SK-N-SH (cell line): ENCODE measurements at regions not wholly inside any gene's neighbourhood (a gene's known extent, or its start where the extent isn't known, plus 50 kb on each side); places are given as distances from the start of the nearest gene placed in this dataset.
A peak's percentile ranks its signal among the peaks of the same experiment; 100 is the strongest.

Experiments
- CTCF ChIA-PET: fragments of 300-600, 350-600 bp; formaldehyde crosslinking; extraction: SDS; loops from one replicate; lab custom pipeline; 2021; lab: Yijun Ruan, JAX
- POLR2A ChIA-PET: fragments of 350-600 bp; sonication (Branson Sonifier 250); formaldehyde crosslinking; extraction: SDS; loops from one replicate; lab custom pipeline; 2020; ENCODE audit warnings: antibody characterized with exemption, inconsistent platforms; lab: Yijun Ruan, JAX
- DNase-seq: peaks from one replicate; pipeline ENCODE4 v3.0.0; 2012
- H2AFZ ChIP-seq: fragments of 200-600 bp; sonication (generic); 2 replicates; pipeline ENCODE4 v1.8.1; 2016; ENCODE audit warnings: antibody characterized with exemption, mild to moderate bottlenecking, low read depth
- H3F3A ChIP-seq: fragments of 200-600 bp; sonication (generic); replicated peaks from 2 replicates; pipeline ENCODE3; 2016; ENCODE audit warnings: antibody characterized with exemption, mild to moderate bottlenecking; ENCODE audit not compliant: insufficient read depth
- H3K27ac ChIP-seq, 2 experiments: fragments of 200-500 bp in 1 of 2; fragments of 200-600 bp in 1 of 2; sonication (Bioruptor generic) in 1 of 2; sonication (generic), shearing (Covaris generic) in 1 of 2; 2 replicates each; pipeline versions ENCODE4 v1.5.1 to v1.6.1; 2014 to 2016; ENCODE audit warnings: low read depth in 2 of 2, inconsistent platforms in 1 of 2, low read length in 1 of 2, mild to moderate bottlenecking in 1 of 2, mixed read lengths in 1 of 2
- H3K27me3 ChIP-seq: fragments of 200-600 bp; sonication (generic), shearing (Covaris generic); 2 replicates; pipeline ENCODE4 v1.6.1; 2016; ENCODE audit warnings: mixed run types; ENCODE audit not compliant: insufficient read depth
- H3K36me3 ChIP-seq, 2 experiments: fragments of 200-500 bp in 1 of 2; fragments of 200-600 bp in 1 of 2; sonication (Bioruptor generic) in 1 of 2; sonication (generic) in 1 of 2; replicated peaks in 1 of 2; 2 replicates each; pipeline versions ENCODE3 to v1.5.1; 2014 to 2016; ENCODE audit warnings: low read length in 1 of 2, mild to moderate bottlenecking in 1 of 2; ENCODE audit not compliant: insufficient read depth in 2 of 2, control insufficient read depth in 1 of 2
- H3K4me1 ChIP-seq, 2 experiments: fragments of 200-500 bp in 1 of 2; fragments of 200-600 bp in 1 of 2; sonication (Bioruptor generic) in 1 of 2; sonication (generic), shearing (Covaris generic) in 1 of 2; 2 replicates each; pipeline versions ENCODE4 v1.5.1 to v1.6.1; 2014 to 2016; ENCODE audit warnings: low read depth in 1 of 2, low read length in 1 of 2, mixed run types in 1 of 2; ENCODE audit not compliant: insufficient read depth in 2 of 2, control insufficient read depth in 1 of 2
- H3K4me2 ChIP-seq: fragments of 200-600 bp; sonication (generic), shearing (Covaris generic); 2 replicates; pipeline ENCODE4 v1.6.1; 2017; ENCODE audit warnings: mixed run types
- H3K4me3 ChIP-seq, 2 experiments: fragments of 200-500 bp in 1 of 2; fragments of 200-600 bp in 1 of 2; sonication (Bioruptor generic) in 1 of 2; sonication (generic), shearing (Covaris generic) in 1 of 2; 2 replicates each; pipeline versions ENCODE4 v1.5.1 to v1.8.1; 2014 to 2016; ENCODE audit warnings: low read depth in 2 of 2, inconsistent platforms in 1 of 2, low read length in 1 of 2, mild to moderate bottlenecking in 1 of 2, mixed read lengths in 1 of 2, moderate library complexity in 1 of 2
- H3K79me2 ChIP-seq: fragments of 200-600 bp; sonication (generic); 2 replicates; pipeline ENCODE4 v1.8.1; 2017; ENCODE audit warnings: mild to moderate bottlenecking; ENCODE audit not compliant: insufficient read depth
- H3K9ac ChIP-seq: fragments of 200-600 bp; sonication (generic); 2 replicates; pipeline ENCODE4 v1.6.1; 2017; ENCODE audit warnings: mixed run types
- H3K9me2 ChIP-seq: fragments of 200-600 bp; sonication (generic); 2 replicates; pipeline ENCODE4 v1.6.1; 2017; ENCODE audit warnings: mixed run types
- H3K9me3 ChIP-seq: fragments of 200-600 bp; sonication (generic); 2 replicates; pipeline ENCODE4 v1.6.1; 2017; ENCODE audit warnings: mixed run types, mild to moderate bottlenecking, moderate library complexity
- H4K20me1 ChIP-seq: fragments of 200-600 bp; sonication (generic); 2 replicates; pipeline ENCODE4 v1.6.1; 2017; ENCODE audit warnings: mild to moderate bottlenecking, mixed run types; ENCODE audit not compliant: insufficient read depth
- CHD2 ChIP-seq: fragments of 150-350 bp; IDR thresholded peaks from 2 replicates; pipeline ENCODE4 v1.6.1; 2018; ENCODE audit warnings: low read length; ENCODE audit not compliant: partially characterized antibody
- EZH2phosphoT487 ChIP-seq: fragments of 200-600 bp; sonication (generic); IDR thresholded peaks from 2 replicates; pipeline ENCODE4 v1.6.1; 2017; ENCODE audit warnings: low read depth, mixed run types, mild to moderate bottlenecking, antibody characterized with exemption, moderate library complexity, borderline replicate concordance
- FOSL2 ChIP-seq: IDR thresholded peaks from 2 replicates; pipeline ENCODE4 v1.4.0; 2012; ENCODE audit warnings: low read depth, mild to moderate bottlenecking, moderate library complexity, borderline replicate concordance
- JUND ChIP-seq: IDR thresholded peaks from 2 replicates; pipeline ENCODE4 v1.4.0; 2012
- MEF2A ChIP-seq: IDR thresholded peaks from 2 replicates; pipeline ENCODE4 v1.4.0; 2012; ENCODE audit warnings: low read depth, borderline replicate concordance
- MXI1 ChIP-seq: IDR thresholded peaks from 2 replicates; pipeline ENCODE4 v1.6.1; 2012; ENCODE audit warnings: mild to moderate bottlenecking, low read depth, low read length, improper control_type of control experiment
- TAF1 ChIP-seq: IDR thresholded peaks from 2 replicates; pipeline ENCODE4 v1.6.1; 2012; ENCODE audit warnings: low read depth, mild to moderate bottlenecking, low read length, moderate library complexity, borderline replicate concordance
- TCF12 ChIP-seq: IDR thresholded peaks from 2 replicates; pipeline ENCODE4 v1.4.0; 2012
- TEAD4 ChIP-seq: IDR thresholded peaks from 2 replicates; pipeline ENCODE4 v1.4.0; 2012; ENCODE audit warnings: mild to moderate bottlenecking, borderline replicate concordance; ENCODE audit not compliant: insufficient read depth
- YY1 ChIP-seq: IDR thresholded peaks from 2 replicates; pipeline ENCODE4 v1.4.0; 2012; ENCODE audit warnings: low read depth, mild to moderate bottlenecking
- WGBS: methylation state at CpG from one replicate; pipeline ENCODE4 v1.1.6; 2017; ENCODE audit warnings: low lambda C conversion rate; 5-methylcytosine and 5-hydroxymethylcytosine counted together
- TF ChIP-seq, protein P1 (sequence below): IDR thresholded peaks from 2 replicates; pipeline ENCODE4; 2012
- TF ChIP-seq, protein P2 (sequence below): fragments of 150-350 bp; IDR thresholded peaks from 2 replicates; pipeline ENCODE4 v1.6.1; 2016; ENCODE audit warnings: mild to moderate bottlenecking, low read depth, low read length

DNA sequence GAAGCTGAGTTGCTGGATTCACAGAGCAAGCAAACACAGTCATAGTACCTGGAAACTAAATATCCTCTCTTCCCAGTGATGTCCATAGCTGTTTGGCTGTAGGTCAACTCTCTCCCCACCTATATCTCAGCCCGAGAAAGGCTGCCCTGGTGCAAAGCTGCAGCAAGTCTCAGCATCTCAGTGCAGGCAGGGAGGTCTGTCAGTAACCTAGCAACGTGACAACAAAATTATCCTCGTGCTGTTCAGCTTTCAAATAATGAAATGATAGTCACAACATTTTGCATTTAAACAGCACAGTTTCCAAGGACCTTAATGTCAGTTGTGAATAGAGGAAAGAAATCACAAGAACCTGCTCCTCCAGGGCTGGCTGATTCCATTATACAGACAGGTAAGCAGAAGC is 83.6 kb downstream of the CHST2 start:
- no peak overlapping the region for H3K9ac ChIP-seq
- WGBS = 32% methylated on average over 3 of the region's 3 CpGs
- CTCF ChIA-PET = interaction anchor here (0.9 kb wide), 1 partner anchor 59 kb away, joined by 3 read pairs; no protein-coding TSS in a partner anchor

DNA sequence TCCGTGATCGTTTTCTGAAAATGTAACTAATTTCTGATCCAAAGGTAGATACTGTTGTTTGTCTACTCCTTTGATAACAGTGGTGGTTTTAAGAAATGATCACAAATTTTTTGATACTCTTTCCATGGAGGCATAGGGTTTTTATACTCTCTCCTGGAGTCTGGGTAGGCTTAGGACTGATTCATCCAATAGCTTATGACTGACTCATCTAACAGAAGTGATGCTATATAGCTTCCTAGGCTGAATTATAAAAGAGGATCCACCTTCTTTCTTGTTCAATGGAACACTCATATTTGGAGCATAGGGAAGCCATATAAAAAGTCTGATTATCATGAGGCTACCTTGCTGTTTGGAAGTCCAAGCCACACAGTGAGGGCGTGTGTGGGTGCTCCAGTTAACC is 84.3 kb downstream of the CHST2 start:
- Histone ChIP-seq H3K27me3 (no peaks in the 10 kb centered on the region), H3K79me2 (no peaks in the 10 kb centered on the region), H3K9me2 (no peaks in the 10 kb centered on the region), H4K20me1 (no peaks in the 10 kb centered on the region), H3K4me3 (no peak overlapping the region), H3K27ac (no peak overlapping the region), H3K4me2 (no peak overlapping the region), H3K36me3 (no peaks in the 10 kb centered on the region), H3F3A (no peaks in the 10 kb centered on the region), H3K4me1 (peaks cover 0 to 6% of the 10 kb centered on the region in 2 experiments; a peak in 1 of 4 replicates), H3K9me3 (no peaks in the 10 kb centered on the region; the same call in 1 of the 2 replicates), H2AFZ (0 out of 2 replicates have a peak overlapping the region, but pooled peaks have one; percentile 9), H3K9ac (no peak overlapping the region)
- ChIA-PET CTCF (no interaction called here), POLR2A (no interaction called here)
- no peak for DNase-seq
- WGBS = 48% methylated on average over 3 of the region's 3 CpGs
- TF ChIP-seq TCF12 (peak; percentile 27; the same call in 1 of the 2 replicates), MEF2A (no peak), CHD2 (no peak), JUND (peak; percentile 62), FOSL2 (peak; percentile 70)

More for the DNA sequence above, 83.6 kb downstream of the CHST2 start:
- DNase-seq = no peak
- no peaks in the 10 kb centered on the region for H4K20me1 ChIP-seq
- peaks cover 0 to 6% of the 10 kb centered on the region in 2 experiments; a peak in 1 of 4 replicates for H3K4me1 ChIP-seq
- H3K36me3 ChIP-seq = no peaks in the 10 kb centered on the region
- TF ChIP-seq YY1 (no peak), TCF12 (no peak), TEAD4 (no peak), TAF1 (no peak), EZH2phosphoT487 (no peak), MXI1 (no peak)
- TF ChIP-seq, protein P1, sequence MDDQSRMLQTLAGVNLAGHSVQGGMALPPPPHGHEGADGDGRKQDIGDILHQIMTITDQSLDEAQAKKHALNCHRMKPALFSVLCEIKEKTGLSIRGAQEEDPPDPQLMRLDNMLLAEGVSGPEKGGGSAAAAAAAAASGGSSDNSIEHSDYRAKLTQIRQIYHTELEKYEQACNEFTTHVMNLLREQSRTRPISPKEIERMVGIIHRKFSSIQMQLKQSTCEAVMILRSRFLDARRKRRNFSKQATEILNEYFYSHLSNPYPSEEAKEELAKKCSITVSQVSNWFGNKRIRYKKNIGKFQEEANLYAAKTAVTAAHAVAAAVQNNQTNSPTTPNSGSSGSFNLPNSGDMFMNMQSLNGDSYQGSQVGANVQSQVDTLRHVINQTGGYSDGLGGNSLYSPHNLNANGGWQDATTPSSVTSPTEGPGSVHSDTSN = no peak
- TF ChIP-seq, protein P2, sequence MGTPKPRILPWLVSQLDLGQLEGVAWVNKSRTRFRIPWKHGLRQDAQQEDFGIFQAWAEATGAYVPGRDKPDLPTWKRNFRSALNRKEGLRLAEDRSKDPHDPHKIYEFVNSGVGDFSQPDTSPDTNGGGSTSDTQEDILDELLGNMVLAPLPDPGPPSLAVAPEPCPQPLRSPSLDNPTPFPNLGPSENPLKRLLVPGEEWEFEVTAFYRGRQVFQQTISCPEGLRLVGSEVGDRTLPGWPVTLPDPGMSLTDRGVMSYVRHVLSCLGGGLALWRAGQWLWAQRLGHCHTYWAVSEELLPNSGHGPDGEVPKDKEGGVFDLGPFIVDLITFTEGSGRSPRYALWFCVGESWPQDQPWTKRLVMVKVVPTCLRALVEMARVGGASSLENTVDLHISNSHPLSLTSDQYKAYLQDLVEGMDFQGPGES = no peak
- no peak overlapping the region for H3K4me3 ChIP-seq
- POLR2A ChIA-PET = no interaction called here
- no peaks in the 10 kb centered on the region for H3K9me2 ChIP-seq
- H3K27ac ChIP-seq = no peak overlapping the region
- no peaks in the 10 kb centered on the region; the same call in 1 of the 2 replicates for H3K9me3 ChIP-seq
- no peak overlapping the region for H2AFZ ChIP-seq
- no peak overlapping the region for H3K4me2 ChIP-seq
- no peaks in the 10 kb centered on the region for H3K27me3 ChIP-seq
- no peaks in the 10 kb centered on the region for H3K79me2 ChIP-seq
- no peaks in the 10 kb centered on the region for H3F3A ChIP-seq
